NB4 (cell line): ENCODE measurements at regions not wholly inside any gene's neighbourhood (a gene's known extent, or its start where the extent isn't known, plus 50 kb on each side); places are given as distances from the start of the nearest gene placed in this dataset.
A peak's percentile ranks its signal among the peaks of the same experiment; 100 is the strongest.

Experiments used
- DNase-seq: peaks from one replicate; pipeline ENCODE4 v3.0.0; 2010; ENCODE audit warnings: low read depth
- H3K4me3 ChIP-seq: one replicate; pipeline ENCODE4 v1.5.1; 2011; ENCODE audit warnings: mild to moderate bottlenecking, low read depth, low read length, moderate library complexity
- MYC ChIP-seq: IDR thresholded peaks from 2 replicates; pipeline ENCODE4 v1.6.1; 2011; ENCODE audit warnings: low read depth, low read length
- POLR2A ChIP-seq: IDR thresholded peaks from 2 replicates; pipeline ENCODE4 v1.6.1; 2011; ENCODE audit warnings: mild to moderate bottlenecking; ENCODE audit not compliant: insufficient read length; ENCODE audit errors: extremely low read depth
- TF ChIP-seq, protein P1 (sequence below): IDR thresholded peaks from 2 replicates; pipeline ENCODE4 v1.6.1; 2011; ENCODE audit warnings: low read depth, low read length
- TF ChIP-seq, protein P2 (sequence below): IDR thresholded peaks from one replicate; pipeline ENCODE4 v1.5.1; 2012; ENCODE audit warnings: low read depth, low read length

DNA sequence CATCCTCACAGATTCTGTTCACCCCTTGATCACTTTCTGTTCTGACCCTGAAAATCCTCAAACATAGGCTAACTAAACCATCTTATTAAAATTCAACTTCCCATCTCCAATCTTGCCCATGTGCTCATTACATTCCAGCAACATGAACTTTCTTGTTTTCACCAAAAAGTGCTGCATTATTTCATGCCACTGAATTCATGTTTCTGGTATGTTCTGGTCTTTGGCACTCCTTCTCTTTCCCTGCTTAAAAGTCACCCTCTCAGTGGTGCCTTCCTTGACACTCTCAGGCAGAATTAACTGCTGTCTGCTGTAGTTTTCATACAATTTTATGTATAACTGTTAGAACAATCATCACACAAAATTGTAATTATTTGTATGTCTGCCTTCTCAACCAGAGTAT lies 247.7 kb upstream of the RBMS1 start:
- no peak overlapping the region for H3K4me3 ChIP-seq
- no peak for DNase-seq
- TF ChIP-seq, protein P1, sequence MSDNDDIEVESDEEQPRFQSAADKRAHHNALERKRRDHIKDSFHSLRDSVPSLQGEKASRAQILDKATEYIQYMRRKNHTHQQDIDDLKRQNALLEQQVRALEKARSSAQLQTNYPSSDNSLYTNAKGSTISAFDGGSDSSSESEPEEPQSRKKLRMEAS = no peak
- TF ChIP-seq MYC = no peak
- no peak for TF ChIP-seq POLR2A
- TF ChIP-seq, protein P2, sequence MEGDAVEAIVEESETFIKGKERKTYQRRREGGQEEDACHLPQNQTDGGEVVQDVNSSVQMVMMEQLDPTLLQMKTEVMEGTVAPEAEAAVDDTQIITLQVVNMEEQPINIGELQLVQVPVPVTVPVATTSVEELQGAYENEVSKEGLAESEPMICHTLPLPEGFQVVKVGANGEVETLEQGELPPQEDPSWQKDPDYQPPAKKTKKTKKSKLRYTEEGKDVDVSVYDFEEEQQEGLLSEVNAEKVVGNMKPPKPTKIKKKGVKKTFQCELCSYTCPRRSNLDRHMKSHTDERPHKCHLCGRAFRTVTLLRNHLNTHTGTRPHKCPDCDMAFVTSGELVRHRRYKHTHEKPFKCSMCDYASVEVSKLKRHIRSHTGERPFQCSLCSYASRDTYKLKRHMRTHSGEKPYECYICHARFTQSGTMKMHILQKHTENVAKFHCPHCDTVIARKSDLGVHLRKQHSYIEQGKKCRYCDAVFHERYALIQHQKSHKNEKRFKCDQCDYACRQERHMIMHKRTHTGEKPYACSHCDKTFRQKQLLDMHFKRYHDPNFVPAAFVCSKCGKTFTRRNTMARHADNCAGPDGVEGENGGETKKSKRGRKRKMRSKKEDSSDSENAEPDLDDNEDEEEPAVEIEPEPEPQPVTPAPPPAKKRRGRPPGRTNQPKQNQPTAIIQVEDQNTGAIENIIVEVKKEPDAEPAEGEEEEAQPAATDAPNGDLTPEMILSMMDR = no peak

GRCh38 chr2:160741815-160742214 lies 248.2 kb upstream of the RBMS1 start:
- DNase-seq = no peak
- no peak overlapping the region for H3K4me3 ChIP-seq
- TF ChIP-seq, protein P2 = no peak
- TF ChIP-seq MYC (no peak), POLR2A (no peak)
- TF ChIP-seq, protein P1 = no peak

DNA sequence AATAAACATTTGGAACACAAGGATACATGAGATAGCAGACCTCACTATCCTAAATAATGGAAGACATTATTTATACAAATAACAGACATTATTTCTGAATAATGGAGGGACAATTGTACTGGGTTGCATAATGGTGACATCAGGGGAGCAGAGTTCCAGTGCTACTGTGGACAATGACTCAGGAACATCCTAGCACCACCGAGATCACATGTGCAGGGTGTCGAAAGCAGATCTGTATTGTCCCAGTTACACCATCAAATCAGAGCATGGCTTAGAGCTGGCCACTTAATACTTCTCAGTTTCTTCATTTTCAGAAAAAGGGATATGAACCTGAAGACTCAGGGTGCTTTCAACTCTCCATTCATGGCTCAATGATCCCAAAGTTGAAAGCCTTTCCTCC lies 249.1 kb upstream of the RBMS1 start:
- no peak overlapping the region for H3K4me3 ChIP-seq
- peak; percentile 16 for DNase-seq
- TF ChIP-seq, protein P2 = no peak

- DNase-seq = no peak
- H3K4me3 ChIP-seq = no peak overlapping the region
- TF ChIP-seq MYC = no peak
- TF ChIP-seq, protein P1 = no peak
- TF ChIP-seq, protein P2 = no peak
- no peak for TF ChIP-seq POLR2A
Observed at GRCh38 chr2:160747501-160748170, 254.0 kb upstream of the RBMS1 start.

DNA sequence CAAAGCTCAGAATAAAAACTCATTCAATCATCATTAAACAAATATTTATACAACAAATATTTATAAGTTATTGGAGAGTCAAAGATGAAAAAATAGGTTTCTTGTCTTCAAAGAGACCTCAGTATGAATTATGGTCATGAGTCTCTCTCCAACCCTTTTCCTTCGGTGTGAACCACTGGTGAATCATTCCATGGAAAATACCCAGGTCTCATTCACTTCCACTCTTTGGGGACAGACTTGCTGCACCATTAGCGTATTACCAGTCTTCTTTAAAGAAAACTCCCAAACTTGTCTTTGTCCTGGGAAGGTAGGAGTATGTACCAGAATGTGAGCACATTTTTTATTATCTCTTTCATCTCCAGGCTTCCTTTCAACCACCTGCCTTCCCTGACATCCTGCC lies 257.4 kb upstream of the RBMS1 start:
- DNase-seq = no peak
- no peak overlapping the region for H3K4me3 ChIP-seq
- TF ChIP-seq, protein P1 = no peak
- TF ChIP-seq POLR2A (no peak), MYC (no peak)
- TF ChIP-seq, protein P2 = no peak
